Cardiac muscle cell (in vitro differentiated cells and primary cell): ENCODE measurements at regions not wholly inside any gene's neighbourhood (a gene's known extent, or its start where the extent isn't known, plus 50 kb on each side); places are given as distances from the start of the nearest gene placed in this dataset.

Experiments used
- DNase-seq, 2 donors: peaks; one replicate each; pipeline versions ENCODE4 v3.0.0 to v3.0.0-alpha.2; 2010 to 2017; ENCODE audit warnings: low read depth in 1 of 2, low spot score in 1 of 2
- H3K27ac ChIP-seq: fragments of 200-600 bp; sonication (generic); 2 replicates; pipeline ENCODE4 v1.5.1; 2016
- H3K27me3 ChIP-seq: fragments of 200-600 bp; sonication (generic); 2 replicates; pipeline ENCODE4 v1.6.0; 2016; ENCODE audit warnings: control low read depth
- H3K36me3 ChIP-seq: fragments of 200-600 bp; sonication (generic); 2 replicates; pipeline ENCODE4 v1.5.1; 2016; ENCODE audit warnings: control low read depth
- H3K4me1 ChIP-seq: fragments of 200-600 bp; sonication (generic); 2 replicates; pipeline ENCODE4 v1.8.1; 2017; ENCODE audit warnings: low read depth, mild to moderate bottlenecking, mixed run types
- H3K4me3 ChIP-seq: fragments of 200-600 bp; sonication (generic); 2 replicates; pipeline ENCODE4 v1.5.1; 2016; ENCODE audit warnings: mild to moderate bottlenecking
- H3K9me3 ChIP-seq: fragments of 200-600 bp; sonication (generic); 2 replicates; pipeline ENCODE4 v1.5.1; 2017; ENCODE audit warnings: low read depth, mild to moderate bottlenecking, control low read depth
- TF ChIP-seq, protein P1 (sequence below): IDR thresholded peaks from 2 replicates; pipeline ENCODE4 v1.5.1; 2012; ENCODE audit warnings: low read depth, mild to moderate bottlenecking, low read length

DNA sequence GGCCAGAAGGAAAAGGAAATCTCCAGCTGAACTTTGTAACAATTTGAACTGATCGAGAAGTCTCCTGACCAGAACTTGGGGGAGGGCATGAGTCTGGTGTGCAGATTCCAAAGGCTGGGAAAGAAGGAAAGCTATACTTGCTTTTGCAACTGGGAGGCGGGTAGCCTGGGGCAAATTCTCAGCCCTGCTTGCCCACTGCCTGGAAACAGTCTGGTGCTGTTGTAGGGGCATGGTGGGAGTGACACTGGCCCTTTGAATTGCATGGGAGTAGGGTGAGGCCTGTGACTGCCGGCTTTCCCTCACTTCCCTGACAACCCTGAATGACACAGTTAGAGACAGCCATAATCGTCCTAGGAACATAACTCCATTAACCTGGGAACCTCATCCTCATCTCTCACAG lies 114.0 kb upstream of the POU1F1 start:
- H3K9me3 ChIP-seq, result no peaks in the 10 kb centered on the region
- H3K36me3 ChIP-seq, result no peaks in the 10 kb centered on the region
- H3K4me1 ChIP-seq, result no peaks in the 10 kb centered on the region
- H3K4me3 ChIP-seq, result no peak overlapping the region
- no peak overlapping the region for H3K27ac ChIP-seq
- TF ChIP-seq, protein P1, sequence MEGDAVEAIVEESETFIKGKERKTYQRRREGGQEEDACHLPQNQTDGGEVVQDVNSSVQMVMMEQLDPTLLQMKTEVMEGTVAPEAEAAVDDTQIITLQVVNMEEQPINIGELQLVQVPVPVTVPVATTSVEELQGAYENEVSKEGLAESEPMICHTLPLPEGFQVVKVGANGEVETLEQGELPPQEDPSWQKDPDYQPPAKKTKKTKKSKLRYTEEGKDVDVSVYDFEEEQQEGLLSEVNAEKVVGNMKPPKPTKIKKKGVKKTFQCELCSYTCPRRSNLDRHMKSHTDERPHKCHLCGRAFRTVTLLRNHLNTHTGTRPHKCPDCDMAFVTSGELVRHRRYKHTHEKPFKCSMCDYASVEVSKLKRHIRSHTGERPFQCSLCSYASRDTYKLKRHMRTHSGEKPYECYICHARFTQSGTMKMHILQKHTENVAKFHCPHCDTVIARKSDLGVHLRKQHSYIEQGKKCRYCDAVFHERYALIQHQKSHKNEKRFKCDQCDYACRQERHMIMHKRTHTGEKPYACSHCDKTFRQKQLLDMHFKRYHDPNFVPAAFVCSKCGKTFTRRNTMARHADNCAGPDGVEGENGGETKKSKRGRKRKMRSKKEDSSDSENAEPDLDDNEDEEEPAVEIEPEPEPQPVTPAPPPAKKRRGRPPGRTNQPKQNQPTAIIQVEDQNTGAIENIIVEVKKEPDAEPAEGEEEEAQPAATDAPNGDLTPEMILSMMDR, result no peak
- no peak for DNase-seq
- no peaks in the 10 kb centered on the region for H3K27me3 ChIP-seq

DNA sequence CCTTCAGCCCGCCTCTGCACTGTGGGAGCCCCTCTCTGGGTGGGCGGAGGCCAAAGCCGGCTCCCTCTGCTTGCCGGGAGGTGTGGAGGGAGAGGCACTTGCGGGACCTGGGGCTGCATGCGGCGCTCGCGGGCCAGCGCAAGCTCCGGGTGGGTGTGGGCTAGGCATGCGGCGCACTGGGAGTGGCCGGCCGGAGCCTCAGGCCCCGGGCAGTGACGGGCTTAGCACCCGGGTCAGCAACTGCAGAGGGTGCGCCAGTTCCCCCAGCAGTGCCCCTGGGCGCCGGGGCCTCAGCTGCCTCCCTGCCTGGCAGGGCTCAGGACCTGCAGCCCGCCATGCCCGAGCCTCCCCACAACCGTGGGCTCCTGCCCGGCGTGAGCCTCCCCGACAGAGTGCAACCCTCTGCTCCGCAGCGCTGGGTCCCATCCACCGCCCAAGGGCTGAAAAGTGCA lies 98.9 kb upstream of the POU1F1 start:
- no peak for DNase-seq
- no peaks in the 10 kb centered on the region for H3K9me3 ChIP-seq
- H3K27me3 ChIP-seq, result no peaks in the 10 kb centered on the region
- no peak overlapping the region for H3K4me3 ChIP-seq
- H3K27ac ChIP-seq, result no peak overlapping the region
- H3K36me3 ChIP-seq, result no peaks in the 10 kb centered on the region
- no peaks in the 10 kb centered on the region for H3K4me1 ChIP-seq
- TF ChIP-seq, protein P1, result no peak

DNA sequence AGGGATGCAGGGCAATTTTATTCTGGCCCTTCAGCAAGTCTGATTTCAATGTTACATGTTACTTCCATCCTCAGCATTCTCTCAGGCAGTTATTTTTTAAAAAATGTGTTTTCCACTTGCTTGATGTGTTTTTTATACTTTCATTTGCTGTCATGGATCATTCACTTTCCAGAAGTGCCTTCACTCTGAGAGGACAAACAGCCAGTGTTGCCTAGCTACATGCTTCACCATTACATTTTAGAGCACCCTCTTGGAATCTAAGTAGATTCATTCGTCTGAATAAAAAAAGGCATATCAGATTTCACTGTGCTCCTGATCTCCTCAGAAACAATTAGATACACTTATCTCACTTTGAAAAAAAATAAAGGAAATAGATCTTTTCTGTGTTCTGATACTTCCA lies 93.6 kb upstream of the POU1F1 start:
- TF ChIP-seq, protein P1, result no peak
- Histone ChIP-seq H3K27ac (no peak overlapping the region), H3K27me3 (no peaks in the 10 kb centered on the region), H3K36me3 (no peaks in the 10 kb centered on the region), H3K9me3 (no peaks in the 10 kb centered on the region), H3K4me1 (no peaks in the 10 kb centered on the region), H3K4me3 (no peak overlapping the region)
- no peak for DNase-seq

DNA sequence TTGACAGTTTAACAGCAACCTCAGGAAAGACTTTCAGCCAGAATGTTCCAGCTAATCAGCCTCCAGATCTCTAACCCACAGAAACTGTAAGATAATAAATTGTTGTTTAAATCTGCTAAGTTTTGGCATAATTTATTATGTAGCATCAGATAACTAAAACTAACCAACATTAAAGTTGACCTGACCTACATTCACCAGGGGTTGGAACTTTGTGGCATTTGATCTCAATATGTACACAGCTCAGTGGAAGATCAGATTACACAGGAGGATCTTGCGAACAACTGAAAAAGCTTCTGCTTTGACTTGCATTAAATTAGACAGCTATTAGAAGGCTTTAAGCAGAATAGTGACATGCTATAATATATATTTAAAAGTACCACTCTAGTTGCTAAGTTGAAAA lies 91.4 kb upstream of the POU1F1 start:
- H3K27me3 ChIP-seq, result no peaks in the 10 kb centered on the region

DNA sequence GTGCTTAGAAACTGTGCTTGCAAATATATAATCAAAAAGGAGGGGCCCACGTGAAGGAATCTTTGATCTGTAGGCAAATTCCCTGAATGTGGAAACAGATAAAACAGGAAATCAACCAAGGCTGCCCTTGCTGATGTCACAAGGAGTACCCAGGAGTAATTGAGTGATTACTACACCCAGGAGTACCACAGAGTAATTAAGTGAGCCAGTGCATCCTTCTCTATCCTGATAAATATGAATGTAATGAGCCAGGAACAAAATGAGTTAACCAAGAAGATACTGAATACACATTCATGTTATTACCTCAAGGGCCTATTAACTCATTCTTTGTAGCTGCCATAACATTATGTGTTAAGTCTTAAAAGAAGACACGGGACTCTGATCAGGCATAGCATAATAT lies 87.3 kb upstream of the POU1F1 start:
- no peaks in the 10 kb centered on the region for H3K4me1 ChIP-seq
- no peaks in the 10 kb centered on the region for H3K36me3 ChIP-seq
- H3K27me3 ChIP-seq, result no peaks in the 10 kb centered on the region
- no peak overlapping the region for H3K27ac ChIP-seq
- no peaks in the 10 kb centered on the region for H3K9me3 ChIP-seq
- no peak for DNase-seq
- no peak overlapping the region for H3K4me3 ChIP-seq
- TF ChIP-seq, protein P1, result no peak

More for the DNA sequence above, 91.4 kb upstream of the POU1F1 start:
- no peaks in the 10 kb centered on the region for H3K36me3 ChIP-seq
- H3K27ac ChIP-seq, result no peak overlapping the region
- no peak overlapping the region for H3K4me3 ChIP-seq
- no peaks in the 10 kb centered on the region for H3K9me3 ChIP-seq
- TF ChIP-seq, protein P1, result no peak
- DNase-seq, result no peak
- H3K4me1 ChIP-seq, result no peaks in the 10 kb centered on the region

DNA sequence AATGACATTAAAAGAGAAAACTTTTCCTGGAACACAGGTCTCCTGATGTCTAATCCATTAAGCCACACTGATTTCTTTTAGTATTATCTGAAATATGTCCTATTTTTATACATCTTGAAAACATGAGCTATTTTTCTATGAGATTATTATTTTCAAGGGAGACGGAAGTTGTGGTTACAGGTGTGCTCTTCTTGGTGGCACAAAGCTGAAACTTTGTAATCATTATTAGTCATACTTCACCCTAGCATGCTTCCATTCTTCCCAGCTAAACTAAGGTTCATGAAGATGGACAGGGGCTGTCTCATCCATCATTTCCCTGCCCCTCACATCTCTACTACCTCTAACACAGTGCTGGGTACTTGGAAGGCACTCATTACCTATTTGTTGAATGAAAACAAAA lies 85.6 kb upstream of the POU1F1 start:
- TF ChIP-seq, protein P1, result no peak
- Histone ChIP-seq H3K4me3 (no peak overlapping the region), H3K27ac (no peak overlapping the region), H3K4me1 (no peaks in the 10 kb centered on the region), H3K9me3 (no peaks in the 10 kb centered on the region), H3K36me3 (no peaks in the 10 kb centered on the region), H3K27me3 (no peaks in the 10 kb centered on the region)
- no peak for DNase-seq
